Smooth muscle cell (in vitro differentiated cells): ENCODE measurements at regions not wholly inside any gene's neighbourhood (a gene's known extent, or its start where the extent isn't known, plus 50 kb on each side); places are given as distances from the start of the nearest gene placed in this dataset.

Experiments used
- DNase-seq: peaks from one replicate; lab custom pipeline; 2025; ENCODE audit not compliant: unreplicated experiment; lab: John Stamatoyannopoulos, UW
- H2AFZ ChIP-seq: fragments of 200-600 bp; sonication (generic); 2 replicates; pipeline ENCODE4 v1.6.0; 2016; ENCODE audit warnings: antibody characterized with exemption, low read depth, mild to moderate bottlenecking
- H3F3A ChIP-seq: fragments of 200-600 bp; sonication (generic); 2 replicates; pipeline ENCODE4 v1.6.0; 2017; ENCODE audit warnings: antibody characterized with exemption, low read depth
- H3K27ac ChIP-seq: fragments of 200-600 bp; sonication (generic); 2 replicates; pipeline ENCODE4 v1.5.1; 2016; ENCODE audit warnings: low read depth, mild to moderate bottlenecking
- H3K27me3 ChIP-seq: fragments of 200-600 bp; sonication (generic); 2 replicates; pipeline ENCODE4 v1.6.1; 2016; ENCODE audit warnings: low read depth, mild to moderate bottlenecking
- H3K36me3 ChIP-seq: fragments of 200-600 bp; sonication (generic); 2 replicates; pipeline ENCODE4 v1.5.1; 2016; ENCODE audit warnings: low read depth
- H3K4me1 ChIP-seq: fragments of 200-600 bp; sonication (generic); 2 replicates; pipeline ENCODE4 v1.5.1; 2016; ENCODE audit warnings: low read depth
- H3K4me2 ChIP-seq: fragments of 200-600 bp; sonication (generic); 2 replicates; pipeline ENCODE4 v1.6.0; 2016; ENCODE audit warnings: mild to moderate bottlenecking
- H3K4me3 ChIP-seq: fragments of 200-600 bp; sonication (generic); 2 replicates; pipeline ENCODE4 v1.5.1; 2016; ENCODE audit warnings: mild to moderate bottlenecking
- H3K79me2 ChIP-seq: fragments of 200-600 bp; sonication (generic); 2 replicates; pipeline ENCODE4 v1.6.0; 2016; ENCODE audit warnings: low read depth, mild to moderate bottlenecking
- H3K9ac ChIP-seq: fragments of 200-600 bp; sonication (generic); 2 replicates; pipeline ENCODE4 v1.6.0; 2016; ENCODE audit warnings: low read depth
- H3K9me3 ChIP-seq: fragments of 200-600 bp; sonication (generic); replicated peaks from 2 replicates; pipeline ENCODE4 v1.5.1; 2016; ENCODE audit warnings: low read depth
- H4K20me1 ChIP-seq: fragments of 200-600 bp; sonication (generic); 2 replicates; pipeline ENCODE4 v1.6.0; 2016; ENCODE audit warnings: low read depth
- CTCF ChIP-seq: fragments of 200-600 bp; sonication (generic); IDR thresholded peaks from 2 replicates; pipeline ENCODE4 v1.5.1; 2017; ENCODE audit warnings: borderline replicate concordance, mild to moderate bottlenecking, antibody characterized with exemption; ENCODE audit not compliant: insufficient read depth, poor library complexity, severe bottlenecking
- WGBS: methylation state at CpG from one replicate; pipeline ENCODE4 v1.1.7; 2016; ENCODE audit warnings: low lambda C conversion rate; 5-methylcytosine and 5-hydroxymethylcytosine counted together

DNA sequence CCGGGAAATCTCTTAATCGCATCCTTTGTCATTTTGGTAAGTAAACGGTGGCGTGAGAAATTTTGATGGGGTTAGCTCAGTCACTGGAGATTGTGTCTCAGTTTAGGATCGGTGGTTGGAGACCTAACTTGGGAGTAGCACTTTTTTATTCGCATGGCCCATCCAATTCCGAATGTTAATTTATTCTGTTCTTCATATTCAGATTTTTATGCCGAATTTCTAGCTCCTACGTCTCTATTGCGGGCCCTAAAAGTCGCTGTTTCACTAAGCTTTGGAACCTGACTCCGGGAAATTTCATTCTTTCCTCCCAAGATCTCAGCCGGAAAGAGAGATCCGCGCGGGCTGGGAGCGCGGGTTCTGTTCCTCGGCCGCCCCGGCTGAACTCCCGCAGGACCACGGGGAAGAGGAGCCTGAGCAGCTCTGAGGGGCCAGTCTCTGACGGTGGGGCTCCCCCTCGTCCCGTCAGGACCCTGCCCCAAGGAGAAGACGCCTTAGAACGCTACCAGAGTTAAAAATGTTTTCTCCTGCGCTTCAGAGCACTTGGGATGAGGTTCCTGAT is 279.7 kb downstream of the FAM72C start:
- TF ChIP-seq CTCF, result no peak
- H2AFZ ChIP-seq, result no peak overlapping the region
- no peaks in the 10 kb centered on the region for H3K4me1 ChIP-seq
- H3K36me3 ChIP-seq, result no peaks in the 10 kb centered on the region
- no peak overlapping the region for H3K4me2 ChIP-seq
- H3K27ac ChIP-seq, result no peak overlapping the region
- no peak overlapping the region for H3K9ac ChIP-seq
- H3K27me3 ChIP-seq, result no peaks in the 10 kb centered on the region
- H3K79me2 ChIP-seq, result no peaks in the 10 kb centered on the region
- DNase-seq, result no peak
- H4K20me1 ChIP-seq, result no peaks in the 10 kb centered on the region
- H3K4me3 ChIP-seq, result no peak overlapping the region
- H3K9me3 ChIP-seq, result peaks cover 4% of the 10 kb centered on the region
- no peaks in the 10 kb centered on the region for H3F3A ChIP-seq
- 85% methylated on average over 29 of the region's 29 CpGs for WGBS

DNA sequence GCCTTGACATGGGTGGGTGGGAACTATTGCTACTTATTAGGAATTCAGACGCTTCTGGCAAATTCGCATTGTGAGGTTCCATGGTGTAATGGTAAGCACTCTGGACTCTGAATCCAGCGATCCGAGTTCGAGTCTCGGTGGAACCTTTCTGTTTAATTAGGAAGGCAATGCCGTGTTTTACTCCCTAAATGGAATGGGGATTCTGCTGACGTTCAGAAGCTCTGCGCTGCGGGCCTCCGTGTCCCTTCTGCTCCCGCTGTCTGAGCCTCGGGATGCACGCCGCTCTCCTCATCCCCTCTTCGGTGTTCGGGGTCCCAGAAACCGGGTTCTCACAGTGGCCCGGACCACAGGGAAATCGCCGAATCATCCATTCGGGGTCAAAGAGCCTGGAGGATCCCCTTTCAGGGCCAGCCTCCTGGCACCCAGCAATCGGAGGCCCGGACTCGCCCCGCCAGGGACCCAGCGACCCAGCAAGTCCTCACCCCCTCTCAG is 280.3 kb downstream of the FAM72C start:
- H3K4me3 ChIP-seq, result no peak overlapping the region
- no peaks in the 10 kb centered on the region for H3K79me2 ChIP-seq
- H3K4me1 ChIP-seq, result no peaks in the 10 kb centered on the region
- no peak overlapping the region for H3K27ac ChIP-seq
- no peaks in the 10 kb centered on the region for H3K27me3 ChIP-seq
- peaks cover 4% of the 10 kb centered on the region for H3K9me3 ChIP-seq
- WGBS, result 90% methylated on average over 27 of the region's 27 CpGs
- no peaks in the 10 kb centered on the region for H3K36me3 ChIP-seq
- no peak overlapping the region for H2AFZ ChIP-seq
- no peak overlapping the region for H3K4me2 ChIP-seq
- H4K20me1 ChIP-seq, result no peaks in the 10 kb centered on the region
- no peak for TF ChIP-seq CTCF
- H3K9ac ChIP-seq, result no peak overlapping the region
- no peaks in the 10 kb centered on the region for H3F3A ChIP-seq
- DNase-seq, result no peak

GRCh38 chr1:143689781-143690180 is 282.0 kb downstream of the FAM72C start:
- H3K4me1 ChIP-seq, result no peaks in the 10 kb centered on the region
- H3K27me3 ChIP-seq, result no peaks in the 10 kb centered on the region
- 56% methylated on average over 4 of the region's 4 CpGs for WGBS
- no peak overlapping the region for H3K9ac ChIP-seq
- H4K20me1 ChIP-seq, result no peaks in the 10 kb centered on the region
- peaks cover 6% of the 10 kb centered on the region for H3K9me3 ChIP-seq
- DNase-seq, result no peak
- H3K79me2 ChIP-seq, result no peaks in the 10 kb centered on the region
- H3K4me3 ChIP-seq, result no peak overlapping the region
- no peak overlapping the region for H3K27ac ChIP-seq
- TF ChIP-seq CTCF, result no peak
- H3K4me2 ChIP-seq, result no peak overlapping the region
- H2AFZ ChIP-seq, result no peak overlapping the region
- no peaks in the 10 kb centered on the region for H3F3A ChIP-seq
- H3K36me3 ChIP-seq, result no peaks in the 10 kb centered on the region

DNA sequence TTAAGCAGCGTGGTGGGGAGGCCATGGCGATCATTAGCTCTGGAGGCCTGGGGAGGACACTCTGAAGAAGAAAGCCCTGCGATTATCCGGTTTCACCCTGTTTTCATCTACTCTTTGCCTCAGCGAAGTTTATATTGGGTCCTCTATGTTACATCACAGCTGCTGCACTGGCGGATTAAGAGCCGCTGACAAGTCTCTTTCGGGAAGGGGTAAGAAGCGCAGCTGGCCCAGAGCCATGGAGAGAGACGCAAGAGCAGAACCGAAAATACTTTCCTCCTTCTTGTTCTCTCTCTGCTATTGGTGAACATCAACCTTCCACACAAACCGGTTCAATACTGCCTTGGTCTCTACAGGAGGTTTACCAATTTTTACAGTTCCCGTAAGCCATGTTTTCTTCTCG is 291.5 kb downstream of the FAM72C start:
- H3K9ac ChIP-seq, result no peak overlapping the region
- H3K4me3 ChIP-seq, result no peak overlapping the region
- H3K9me3 ChIP-seq, result peaks cover 13% of the 10 kb centered on the region
- H3K4me2 ChIP-seq, result no peak overlapping the region
- no peak for DNase-seq
- no peak overlapping the region for H3K27ac ChIP-seq
- H3K27me3 ChIP-seq, result no peaks in the 10 kb centered on the region
- H3F3A ChIP-seq, result no peaks in the 10 kb centered on the region
- H3K36me3 ChIP-seq, result no peaks in the 10 kb centered on the region
- WGBS, result 82% methylated on average over 14 of the region's 14 CpGs
- no peak for TF ChIP-seq CTCF
- H3K4me1 ChIP-seq, result no peaks in the 10 kb centered on the region
- H2AFZ ChIP-seq, result no peak overlapping the region
- no peaks in the 10 kb centered on the region for H4K20me1 ChIP-seq
- H3K79me2 ChIP-seq, result no peaks in the 10 kb centered on the region
